ENCODE measurements at regions not wholly inside any gene's neighbourhood (a gene's known extent, or its start where the extent isn't known, plus 50 kb on each side); places are given as distances from the start of the nearest gene placed in this dataset.
A peak's percentile ranks its signal among the peaks of the same experiment; 100 is the strongest.

- DNase-seq: no peak
Measured at GRCh38 chr14:75370416-75371205, 57.2 kb upstream of the JDP2 start.

- no peak for DNase-seq
Measured at GRCh38 chr14:75371297-75371696, 56.5 kb upstream of the JDP2 start.

- peak in 51 of 56 donors; percentile 3 to 85 (median 49) for DNase-seq
Measured at GRCh38 chr14:75372260-75372659, 55.6 kb upstream of the JDP2 start.

GRCh38 chr14:75373133-75373532 is 54.7 kb upstream of the JDP2 start:
- no peak for DNase-seq

GRCh38 chr14:75373616-75374015 is 54.2 kb upstream of the JDP2 start:
- peak in 37 of 56 donors; percentile 2 to 65 (median 20) for DNase-seq

- DNase-seq: no peak
Measured at GRCh38 chr14:75374911-75375310, 52.9 kb upstream of the JDP2 start.

DNA sequence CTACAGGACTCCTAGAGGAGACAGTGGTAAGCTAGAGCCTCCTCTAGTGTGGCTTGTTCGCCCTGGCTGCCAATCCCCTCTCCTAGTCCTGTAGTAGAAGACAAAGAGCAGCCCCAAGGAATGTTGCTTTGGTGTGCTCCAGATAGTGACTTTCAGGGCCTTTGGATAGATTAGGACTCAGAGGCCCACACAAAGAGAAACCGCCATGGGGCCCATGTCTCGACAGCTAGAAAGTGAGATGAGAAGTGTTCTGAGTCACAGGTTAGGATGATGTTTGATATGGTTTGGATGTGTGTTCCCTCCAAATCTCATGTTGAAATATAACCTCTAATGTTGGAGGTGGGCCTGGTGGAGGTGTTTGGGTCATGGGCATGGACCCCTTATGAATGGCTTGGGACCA is 51.8 kb upstream of the JDP2 start:
- no peak for DNase-seq
